ENCODE measurements at regions not wholly inside any gene's neighbourhood (a gene's known extent, or its start where the extent isn't known, plus 50 kb on each side); places are given as distances from the start of the nearest gene placed in this dataset.

DNA sequence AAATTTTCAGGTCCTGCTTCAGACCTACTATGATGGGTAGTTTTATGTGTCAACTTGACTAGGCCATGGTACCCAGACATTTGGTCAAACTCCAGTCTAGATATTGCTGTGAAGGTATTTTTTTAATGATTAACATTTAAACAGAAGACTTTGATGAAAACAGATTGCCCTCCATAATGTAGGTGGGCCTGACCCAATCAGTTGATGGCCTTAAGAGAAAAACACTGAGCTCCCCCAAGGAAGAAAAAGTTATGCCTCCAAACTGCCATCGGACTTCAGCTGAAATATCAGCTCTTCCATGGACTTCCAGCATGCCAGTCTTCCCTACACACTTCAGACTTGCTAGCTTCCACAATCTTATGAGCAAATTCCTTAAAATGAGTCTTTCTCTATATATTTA, 67.3 kb upstream of the TYRP1 start (continued):
- TF ChIP-seq, protein P1, sequence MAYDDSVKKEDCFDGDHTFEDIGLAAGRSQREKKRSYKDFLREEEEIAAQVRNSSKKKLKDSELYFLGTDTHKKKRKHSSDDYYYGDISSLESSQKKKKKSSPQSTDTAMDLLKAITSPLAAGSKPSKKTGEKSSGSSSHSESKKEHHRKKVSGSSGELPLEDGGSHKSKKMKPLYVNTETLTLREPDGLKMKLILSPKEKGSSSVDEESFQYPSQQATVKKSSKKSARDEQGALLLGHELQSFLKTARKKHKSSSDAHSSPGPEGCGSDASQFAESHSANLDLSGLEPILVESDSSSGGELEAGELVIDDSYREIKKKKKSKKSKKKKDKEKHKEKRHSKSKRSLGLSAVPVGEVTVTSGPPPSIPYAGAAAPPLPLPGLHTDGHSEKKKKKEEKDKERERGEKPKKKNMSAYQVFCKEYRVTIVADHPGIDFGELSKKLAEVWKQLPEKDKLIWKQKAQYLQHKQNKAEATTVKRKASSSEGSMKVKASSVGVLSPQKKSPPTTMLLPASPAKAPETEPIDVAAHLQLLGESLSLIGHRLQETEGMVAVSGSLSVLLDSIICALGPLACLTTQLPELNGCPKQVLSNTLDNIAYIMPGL (CRISPR knock-in tag; IDR thresholded peaks at IDR 0.05), result no peak
- no peak for TF ChIP-seq TP53 (CRISPR knock-in tag; IDR thresholded peaks at IDR 0.05)
- TF ChIP-seq, protein P2, sequence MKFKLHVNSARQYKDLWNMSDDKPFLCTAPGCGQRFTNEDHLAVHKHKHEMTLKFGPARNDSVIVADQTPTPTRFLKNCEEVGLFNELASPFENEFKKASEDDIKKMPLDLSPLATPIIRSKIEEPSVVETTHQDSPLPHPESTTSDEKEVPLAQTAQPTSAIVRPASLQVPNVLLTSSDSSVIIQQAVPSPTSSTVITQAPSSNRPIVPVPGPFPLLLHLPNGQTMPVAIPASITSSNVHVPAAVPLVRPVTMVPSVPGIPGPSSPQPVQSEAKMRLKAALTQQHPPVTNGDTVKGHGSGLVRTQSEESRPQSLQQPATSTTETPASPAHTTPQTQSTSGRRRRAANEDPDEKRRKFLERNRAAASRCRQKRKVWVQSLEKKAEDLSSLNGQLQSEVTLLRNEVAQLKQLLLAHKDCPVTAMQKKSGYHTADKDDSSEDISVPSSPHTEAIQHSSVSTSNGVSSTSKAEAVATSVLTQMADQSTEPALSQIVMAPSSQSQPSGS (CRISPR knock-in tag; IDR thresholded peaks at IDR 0.05; ENCODE audit: borderline replicate concordance, low read depth), result no peak

DNA sequence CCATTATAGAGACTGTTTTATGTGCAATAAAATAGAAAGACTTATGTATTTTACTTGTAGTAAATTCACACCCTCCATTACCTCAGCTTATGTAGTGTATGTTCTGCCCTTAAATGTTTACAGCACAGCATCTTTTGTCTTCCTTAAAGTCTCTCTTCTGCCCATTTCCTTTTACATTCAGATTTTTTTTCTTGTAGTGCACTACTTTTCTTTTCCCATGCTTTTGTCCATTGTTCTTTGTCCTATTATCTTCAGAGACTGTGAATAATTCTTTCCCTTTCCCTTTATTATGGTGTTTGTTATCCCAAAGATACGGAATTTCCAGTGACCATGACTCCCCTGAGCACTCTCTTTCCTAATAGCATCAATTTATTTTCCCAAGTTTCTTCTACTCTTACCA, 66.1 kb upstream of the TYRP1 start:
- Mint-ChIP-seq H3K27ac (no peak overlapping the region), H3K36me3 (no peaks in the 10 kb centered on the region), H3K27me3 (ENCODE audit: low read depth) (no peaks in the 10 kb centered on the region), H3K9me3 (no peaks in the 10 kb centered on the region), H3K4me1 (peaks cover 20% of the 10 kb centered on the region), H3K4me3 (no peak overlapping the region)
- TF ChIP-seq PRRX2 (CRISPR knock-in tag; IDR thresholded peaks at IDR 0.05) (no peak), MXD4 (CRISPR knock-in tag; IDR thresholded peaks at IDR 0.05; ENCODE audit: borderline replicate concordance) (no peak), SP1 (CRISPR knock-in tag; conservative IDR thresholded peaks at IDR 0.05) (no peak), NR3C1 (CRISPR knock-in tag; conservative IDR thresholded peaks at IDR 0.05; ENCODE audit: low read depth) (no peak), ZNF671 (CRISPR knock-in tag; IDR thresholded peaks at IDR 0.05) (no peak)
- TF ChIP-seq, protein P3, sequence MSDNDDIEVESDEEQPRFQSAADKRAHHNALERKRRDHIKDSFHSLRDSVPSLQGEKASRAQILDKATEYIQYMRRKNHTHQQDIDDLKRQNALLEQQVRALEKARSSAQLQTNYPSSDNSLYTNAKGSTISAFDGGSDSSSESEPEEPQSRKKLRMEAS (CRISPR knock-in tag; IDR thresholded peaks at IDR 0.05), result no peak
- TF ChIP-seq, protein P4, sequence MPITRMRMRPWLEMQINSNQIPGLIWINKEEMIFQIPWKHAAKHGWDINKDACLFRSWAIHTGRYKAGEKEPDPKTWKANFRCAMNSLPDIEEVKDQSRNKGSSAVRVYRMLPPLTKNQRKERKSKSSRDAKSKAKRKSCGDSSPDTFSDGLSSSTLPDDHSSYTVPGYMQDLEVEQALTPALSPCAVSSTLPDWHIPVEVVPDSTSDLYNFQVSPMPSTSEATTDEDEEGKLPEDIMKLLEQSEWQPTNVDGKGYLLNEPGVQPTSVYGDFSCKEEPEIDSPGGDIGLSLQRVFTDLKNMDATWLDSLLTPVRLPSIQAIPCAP (CRISPR knock-in tag; IDR thresholded peaks at IDR 0.05), result no peak
- TF ChIP-seq, protein P5, sequence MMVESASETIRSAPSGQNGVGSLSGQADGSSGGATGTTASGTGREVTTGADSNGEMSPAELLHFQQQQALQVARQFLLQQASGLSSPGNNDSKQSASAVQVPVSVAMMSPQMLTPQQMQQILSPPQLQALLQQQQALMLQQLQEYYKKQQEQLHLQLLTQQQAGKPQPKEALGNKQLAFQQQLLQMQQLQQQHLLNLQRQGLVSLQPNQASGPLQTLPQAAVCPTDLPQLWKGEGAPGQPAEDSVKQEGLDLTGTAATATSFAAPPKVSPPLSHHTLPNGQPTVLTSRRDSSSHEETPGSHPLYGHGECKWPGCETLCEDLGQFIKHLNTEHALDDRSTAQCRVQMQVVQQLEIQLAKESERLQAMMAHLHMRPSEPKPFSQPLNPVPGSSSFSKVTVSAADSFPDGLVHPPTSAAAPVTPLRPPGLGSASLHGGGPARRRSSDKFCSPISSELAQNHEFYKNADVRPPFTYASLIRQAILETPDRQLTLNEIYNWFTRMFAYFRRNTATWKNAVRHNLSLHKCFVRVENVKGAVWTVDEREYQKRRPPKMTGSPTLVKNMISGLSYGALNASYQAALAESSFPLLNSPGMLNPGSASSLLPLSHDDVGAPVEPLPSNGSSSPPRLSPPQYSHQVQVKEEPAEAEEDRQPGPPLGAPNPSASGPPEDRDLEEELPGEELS (CRISPR knock-in tag; IDR thresholded peaks at IDR 0.05), result no peak
- ChIA-PET POLR2A (no interaction called here), CTCF (no interaction called here)
- ATAC-seq (no peak), DNase-seq (ENCODE audit: low spot score) (no peak)

DNA sequence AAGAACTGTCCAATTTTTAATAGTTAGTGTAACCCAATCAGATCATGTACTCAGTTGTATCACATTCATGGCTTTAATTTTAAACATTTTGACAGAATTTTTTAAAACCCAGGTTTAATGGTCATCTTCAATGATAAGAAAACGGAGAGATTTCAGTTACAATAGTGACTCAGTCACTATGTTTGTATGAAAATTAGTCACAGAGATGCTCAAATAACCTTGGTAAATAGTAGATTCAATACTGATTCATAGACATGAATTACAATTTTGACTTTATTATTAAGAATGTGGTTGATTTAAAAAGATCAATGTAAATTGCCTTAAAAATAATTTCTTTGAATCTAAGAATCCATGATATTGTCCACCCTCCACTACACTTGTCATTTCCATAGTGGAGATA, 64.6 kb upstream of the TYRP1 start:
- POLR2A ChIA-PET, result no interaction called here
- TF ChIP-seq EMX1 (CRISPR knock-in tag; IDR thresholded peaks at IDR 0.05), result no peak
- no peak for TF ChIP-seq TCF7 (CRISPR knock-in tag; IDR thresholded peaks at IDR 0.05; ENCODE audit: low read depth)
- TF ChIP-seq, protein P6, sequence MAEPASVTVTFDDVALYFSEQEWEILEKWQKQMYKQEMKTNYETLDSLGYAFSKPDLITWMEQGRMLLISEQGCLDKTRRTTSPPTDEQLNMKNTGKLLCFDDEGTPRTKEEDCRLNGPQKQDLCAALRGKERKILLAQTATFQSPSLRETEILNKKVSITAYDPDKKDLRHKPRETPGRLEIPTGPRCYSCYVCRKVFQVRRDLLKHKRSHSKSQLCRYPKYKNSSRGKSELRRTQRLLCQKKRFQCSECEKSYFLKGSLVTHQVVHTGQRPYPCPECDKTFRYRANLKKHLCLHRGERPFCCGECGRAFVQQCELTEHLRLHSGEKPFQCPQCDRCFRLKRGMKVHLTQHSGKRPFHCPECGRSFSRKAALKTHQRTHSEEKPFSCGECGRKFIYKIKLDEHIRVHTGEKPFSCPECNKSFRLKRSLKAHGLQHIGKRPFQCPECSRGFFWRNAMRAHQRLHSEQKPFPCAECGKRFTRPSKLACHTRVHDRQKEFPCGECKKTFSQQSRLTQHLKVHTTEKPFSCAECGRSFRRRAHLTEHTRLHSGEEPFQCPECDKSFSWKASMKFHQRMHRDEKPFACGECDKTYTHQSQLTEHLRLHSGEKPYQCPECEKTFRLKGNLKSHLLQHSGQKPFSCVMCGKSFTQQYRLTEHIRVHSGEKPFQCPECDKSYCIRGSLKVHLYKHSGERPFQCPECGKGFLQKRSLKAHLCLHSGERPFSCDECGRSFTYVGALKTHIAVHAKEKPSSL (CRISPR knock-in tag; conservative IDR thresholded peaks at IDR 0.05), result no peak
- no peak for TF ChIP-seq ZNF138 (CRISPR knock-in tag; conservative IDR thresholded peaks at IDR 0.05)
- TF ChIP-seq, protein P7, sequence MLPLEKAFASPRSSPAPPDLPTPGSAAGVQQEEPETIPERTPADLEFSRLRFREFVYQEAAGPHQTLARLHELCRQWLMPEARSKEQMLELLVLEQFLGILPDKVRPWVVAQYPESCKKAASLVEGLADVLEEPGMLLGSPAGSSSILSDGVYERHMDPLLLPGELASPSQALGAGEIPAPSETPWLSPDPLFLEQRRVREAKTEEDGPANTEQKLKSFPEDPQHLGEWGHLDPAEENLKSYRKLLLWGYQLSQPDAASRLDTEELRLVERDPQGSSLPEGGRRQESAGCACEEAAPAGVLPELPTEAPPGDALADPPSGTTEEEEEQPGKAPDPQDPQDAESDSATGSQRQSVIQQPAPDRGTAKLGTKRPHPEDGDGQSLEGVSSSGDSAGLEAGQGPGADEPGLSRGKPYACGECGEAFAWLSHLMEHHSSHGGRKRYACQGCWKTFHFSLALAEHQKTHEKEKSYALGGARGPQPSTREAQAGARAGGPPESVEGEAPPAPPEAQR (CRISPR knock-in tag; IDR thresholded peaks at IDR 0.05), result no peak
- no peak for TF ChIP-seq IRF2 (CRISPR knock-in tag; IDR thresholded peaks at IDR 0.05; ENCODE audit: borderline replicate concordance, low read depth)
- CTCF ChIA-PET, result no interaction called here
- Mint-ChIP-seq H3K27ac (no peak overlapping the region), H3K9me3 (no peaks in the 10 kb centered on the region), H3K27me3 (ENCODE audit: low read depth) (no peaks in the 10 kb centered on the region), H3K4me1 (peaks cover 20% of the 10 kb centered on the region), H3K36me3 (no peaks in the 10 kb centered on the region), H3K4me3 (no peak overlapping the region)
- ATAC-seq (no peak), DNase-seq (ENCODE audit: low spot score) (no peak)
